Aorta (tissue), 5 donors: ENCODE measurements at regions not wholly inside any gene's neighbourhood (a gene's known extent, or its start where the extent isn't known, plus 50 kb on each side); places are given as distances from the start of the nearest gene placed in this dataset.
"Not testable (repeated sequence)": the region's sequence is repeated elsewhere in the genome, so short reads cannot be mapped to it uniquely, and the experiment has no call there.

ENCODE experiments used
- ATAC-seq: fragments of 200-7000 bp; cut with Tn5 transposase; one replicate; pipeline ENCODE4 v1.9.1; 2022; ENCODE audit warnings: moderate library complexity; ENCODE audit not compliant: low FRiP score
- DNase-seq, 2 donors: peaks; one replicate each; pipeline ENCODE4 v3.0.0-alpha.2; 2020
- H3K27ac ChIP-seq, 2 donors: one replicate each; pipeline ENCODE4 v1.5.1; 2013; ENCODE audit warnings: low read length in 2 of 2, mild to moderate bottlenecking in 2 of 2, moderate library complexity in 2 of 2, control low read depth in 1 of 2, inconsistent platforms in 1 of 2, low read depth in 1 of 2
- H3K27me3 ChIP-seq, 2 donors: one replicate each; pipeline ENCODE4 v1.6.1; 2013; ENCODE audit warnings: control low read depth in 1 of 2, low read length in 1 of 2, mild to moderate bottlenecking in 1 of 2, moderate library complexity in 1 of 2; ENCODE audit not compliant: insufficient read depth in 2 of 2, control insufficient read depth in 1 of 2
- H3K36me3 ChIP-seq, 2 donors: one replicate each; pipeline ENCODE4 v1.6.1; 2013; ENCODE audit warnings: control low read depth in 1 of 2, low read length in 1 of 2, mild to moderate bottlenecking in 1 of 2; ENCODE audit not compliant: insufficient read depth in 2 of 2, control insufficient read depth in 1 of 2
- H3K4me1 ChIP-seq, 2 donors: one replicate each; pipeline ENCODE4 v1.6.1; 2013; ENCODE audit warnings: low read length in 2 of 2, control low read depth in 1 of 2, mild to moderate bottlenecking in 1 of 2, moderate library complexity in 1 of 2; ENCODE audit not compliant: insufficient read depth in 2 of 2, control insufficient read depth in 1 of 2
- H3K4me3 ChIP-seq, 2 donors: one replicate each; pipeline ENCODE4 v1.5.1; 2013; ENCODE audit warnings: low read length in 2 of 2, control low read depth in 1 of 2, mild to moderate bottlenecking in 1 of 2
- H3K9me3 ChIP-seq: one replicate; pipeline ENCODE4 v1.6.1; 2013; ENCODE audit warnings: mild to moderate bottlenecking, low read length; ENCODE audit not compliant: control insufficient read depth
- WGBS, 2 donors: extraction: QIAGEN DNeasy Blood & Tissue Kit; methylation state at CpG; one replicate each; pipeline ENCODE4 v1.1.7; 2013; 5-methylcytosine and 5-hydroxymethylcytosine counted together
- intact Hi-C, 2 donors: fragments of 100-400 bp; cut with DNase I; formaldehyde crosslinking; loops; one replicate each; pipeline versions ENCODE4 v1.14.2 to v1.15.0; 2022
- donor health status: healthy with polysubstance abuse.
- donor health status: Bipolar disorder and iron deficiency.
- donor health status: DM: no; HTN: no; CAD: no.
- donor health status: DM: no; HTN: no; CAD: no.
- donor health status: DM: yes; HTN: yes; CAD: no.

GRCh38 chr2:66103581-66103980 is 331.3 kb upstream of the MEIS1 start:
- Histone ChIP-seq H3K9me3 (no peaks in the 10 kb centered on the region), H3K4me3 (no peak overlapping the region), H3K4me1 (no peaks in the 10 kb centered on the region), H3K27me3 (no peaks in the 10 kb centered on the region), H3K27ac (no peak overlapping the region), H3K36me3 (no peaks in the 10 kb centered on the region)
- ATAC-seq (no peak), DNase-seq (no peak)
- WGBS, 2 donors: 89 to 91% methylated on average over 3 of the region's 3 CpGs
- intact Hi-C loops: no loop called here

- no peak overlapping the region for H3K27ac ChIP-seq
- DNase-seq: no peak
- H3K36me3 ChIP-seq: no peaks in the 10 kb centered on the region
- intact Hi-C loops: no loop called here
- H3K27me3 ChIP-seq: peaks cover 0 to 2% of the 10 kb centered on the region in 2 donors
- 87 to 96% methylated on average over 1 of the region's 1 CpG for WGBS, 2 donors
- no peak for ATAC-seq
- H3K4me3 ChIP-seq: no peak overlapping the region
- no peaks in the 10 kb centered on the region for H3K4me1 ChIP-seq
- no peaks in the 10 kb centered on the region for H3K9me3 ChIP-seq
These were observed 333.7 kb upstream of the MEIS1 start for GRCh38 chr2:66101206-66101605.

GRCh38 chr2:66095820-66096345 is 339.0 kb upstream of the MEIS1 start:
- intact Hi-C loops: no loop called here
- no peaks in the 10 kb centered on the region for H3K4me1 ChIP-seq
- no peaks in the 10 kb centered on the region for H3K9me3 ChIP-seq
- no peaks in the 10 kb centered on the region for H3K36me3 ChIP-seq
- H3K27ac ChIP-seq: no peak overlapping the region
- ATAC-seq (no peak), DNase-seq (no peak)
- H3K4me3 ChIP-seq: no peak overlapping the region
- H3K27me3 ChIP-seq: peaks cover 0 to 2% of the 10 kb centered on the region in 2 donors
- 81 to 83% methylated on average over 6 of the region's 6 CpGs for WGBS, 2 donors

GRCh38 chr2:66094689-66095088 is 340.2 kb upstream of the MEIS1 start:
- H3K36me3 ChIP-seq, DNase-seq, ATAC-seq, H3K27me3 ChIP-seq, H3K4me3 ChIP-seq, H3K9me3 ChIP-seq, H3K4me1 ChIP-seq, intact Hi-C loops, H3K27ac ChIP-seq: not testable (repeated sequence)
- WGBS, 2 donors: 81 to 95% methylated on average over 1 to 2 of the region's 2 CpGs

- intact Hi-C loops: no loop called here
- H3K27me3 ChIP-seq: peaks cover 0 to 2% of the 10 kb centered on the region in 2 donors
- DNase-seq: no peak
- H3K27ac ChIP-seq: no peak overlapping the region
- no peak overlapping the region for H3K4me3 ChIP-seq
- no peaks in the 10 kb centered on the region for H3K9me3 ChIP-seq
- no peaks in the 10 kb centered on the region for H3K36me3 ChIP-seq
- no peak for ATAC-seq
- H3K4me1 ChIP-seq: no peaks in the 10 kb centered on the region
- WGBS, 2 donors: 94 to 98% methylated on average over 1 of the region's 1 CpG
These were observed 341.6 kb upstream of the MEIS1 start for GRCh38 chr2:66093371-66093770.

GRCh38 chr2:66084948-66085590 is 349.9 kb upstream of the MEIS1 start:
- Histone ChIP-seq H3K27me3 (peaks cover 0 to 1% of the 10 kb centered on the region in 2 donors), H3K9me3 (no peaks in the 10 kb centered on the region), H3K27ac (no peak overlapping the region), H3K4me3 (no peak overlapping the region), H3K36me3 (no peaks in the 10 kb centered on the region), H3K4me1 (no peaks in the 10 kb centered on the region)
- 91 to 96% methylated on average over 9 of the region's 9 CpGs for WGBS, 2 donors
- ATAC-seq (no peak), DNase-seq (no peak)
- intact Hi-C loops: no loop called here

GRCh38 chr2:66082581-66082980 is 352.3 kb upstream of the MEIS1 start:
- Histone ChIP-seq H3K9me3 (no peaks in the 10 kb centered on the region), H3K27ac (no peak overlapping the region), H3K4me3 (no peak overlapping the region), H3K4me1 (no peaks in the 10 kb centered on the region), H3K36me3 (no peaks in the 10 kb centered on the region), H3K27me3 (peaks cover 0 to 1% of the 10 kb centered on the region in 2 donors)
- no peak for ATAC-seq
- intact Hi-C loops: no loop called here
- no peak for DNase-seq
- 93 to 100% methylated on average over 1 of the region's 1 CpG for WGBS, 2 donors

GRCh38 chr2:66080127-66080526 is 354.8 kb upstream of the MEIS1 start:
- Histone ChIP-seq H3K27me3 (peaks cover 0 to 1% of the 10 kb centered on the region in 2 donors), H3K4me1 (no peaks in the 10 kb centered on the region), H3K36me3 (no peaks in the 10 kb centered on the region), H3K4me3 (no peak overlapping the region), H3K9me3 (no peaks in the 10 kb centered on the region), H3K27ac (no peak overlapping the region)
- whole genome bisulfite sequencing, 2 donors: 76 to 77% methylated on average over 5 of the region's 5 CpGs
- ATAC-seq: no peak
- intact Hi-C loops: no loop called here
- no peak for DNase-seq

GRCh38 chr2:66073172-66073571 is 361.8 kb upstream of the MEIS1 start:
- no peak overlapping the region for H3K4me3 ChIP-seq
- 93 to 99% methylated on average over 4 of the region's 4 CpGs for WGBS, 2 donors
- H3K36me3 ChIP-seq: no peaks in the 10 kb centered on the region
- peaks cover 1% of the 10 kb centered on the region for H3K9me3 ChIP-seq
- no peaks in the 10 kb centered on the region for H3K4me1 ChIP-seq
- intact Hi-C loops: no loop called here
- H3K27ac ChIP-seq: no peak overlapping the region
- H3K27me3 ChIP-seq: no peaks in the 10 kb centered on the region
- no peak for DNase-seq
- no peak for ATAC-seq
